HG03045 (cell line): ENCODE measurements at regions not wholly inside any gene's neighbourhood (a gene's known extent, or its start where the extent isn't known, plus 50 kb on each side); places are given as distances from the start of the nearest gene placed in this dataset.
A peak's percentile ranks its signal among the peaks of the same experiment; 100 is the strongest.
"Not testable (repeated sequence)": the region's sequence is repeated elsewhere in the genome, so short reads cannot be mapped to it uniquely, and the experiment has no call there.

Source experiments
- ATAC-seq: cut with Tn5 transposase; IDR thresholded peaks from one replicate; pipeline ENCODE4 v1.9.1; 2021; ENCODE audit warnings: mild to moderate bottlenecking, moderate library complexity; ENCODE audit not compliant: unreplicated experiment

DNA sequence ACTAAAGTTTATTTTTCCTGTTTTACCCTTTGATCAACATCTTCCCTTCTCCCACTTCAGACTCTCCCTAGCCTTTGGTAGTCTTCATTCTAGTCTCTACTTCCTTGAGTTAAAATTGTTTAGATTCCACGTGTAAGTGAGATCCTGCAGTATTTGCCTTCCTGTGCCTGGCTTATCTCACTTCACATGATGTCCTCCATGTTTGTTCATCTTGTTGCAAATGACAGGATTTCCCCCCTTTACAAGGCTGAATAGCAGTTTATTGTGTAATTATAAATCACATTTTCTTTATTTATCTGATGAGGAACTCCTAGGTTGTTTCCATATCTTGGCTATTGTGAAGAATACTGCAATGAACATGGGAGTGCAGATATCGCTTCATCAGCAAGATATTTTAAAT, 461.7 kb downstream of the CHSY3 start:
- no peak for ATAC-seq

GRCh38 chr5:130350131-130350530, 445.9 kb downstream of the CHSY3 start:
- no peak for ATAC-seq

GRCh38 chr5:130337179-130337888, 433.1 kb downstream of the CHSY3 start:
- ATAC-seq: no peak

- ATAC-seq: no peak
Observed at GRCh38 chr5:130335117-130335516, 430.9 kb downstream of the CHSY3 start.

DNA sequence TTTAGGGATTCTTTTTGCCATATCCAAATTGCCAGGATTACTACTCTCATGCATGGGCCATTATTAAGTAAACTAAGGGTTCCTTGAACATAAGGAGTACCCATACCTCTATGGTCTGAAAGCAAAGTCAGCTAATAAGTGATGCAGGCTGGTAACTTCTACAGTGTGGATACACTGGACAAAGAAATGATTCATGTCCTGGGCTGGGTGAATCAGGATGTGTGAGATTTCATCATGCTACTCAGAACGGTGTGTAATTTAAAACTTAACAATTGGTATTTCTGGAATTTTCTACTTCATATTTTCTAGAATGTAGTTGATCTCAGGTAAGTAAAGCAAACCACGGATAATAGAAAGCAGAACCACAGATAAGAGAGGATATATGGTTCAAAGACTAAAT, 428.8 kb downstream of the CHSY3 start:
- ATAC-seq: no peak

GRCh38 chr5:130331332-130331731, 427.1 kb downstream of the CHSY3 start:
- ATAC-seq: no peak

- ATAC-seq: no peak
Observed at GRCh38 chr5:130324953-130325671, 420.8 kb downstream of the CHSY3 start.

DNA sequence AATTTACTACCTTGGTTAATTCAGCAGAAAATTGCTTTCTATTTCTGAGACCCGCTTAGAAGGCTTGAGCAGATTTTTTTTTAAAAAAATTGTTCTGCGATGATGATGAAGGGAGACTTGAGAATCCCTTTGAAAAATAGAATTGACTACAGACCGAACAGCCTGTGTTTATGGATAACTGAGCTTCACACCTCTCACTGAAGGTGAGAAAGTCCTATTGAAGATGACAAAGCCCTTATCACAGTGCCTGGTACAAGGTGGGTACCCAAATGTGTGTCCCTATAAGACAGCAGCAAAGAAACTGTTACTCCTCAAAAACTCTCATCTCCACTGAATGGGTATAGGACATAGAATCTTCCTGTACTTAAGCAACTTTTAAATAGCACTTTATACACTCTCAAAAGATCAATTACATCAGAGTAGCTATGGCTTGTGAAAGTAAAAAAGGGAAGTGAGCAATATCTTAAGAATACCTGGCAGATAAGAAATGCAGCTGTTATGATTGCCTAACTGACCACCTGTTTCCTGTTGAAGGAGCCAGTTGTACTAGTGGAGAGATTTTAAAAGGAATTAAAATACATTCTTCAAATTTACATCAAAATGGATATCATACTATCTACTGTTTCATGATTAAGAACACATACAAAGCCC, 419.7 kb downstream of the CHSY3 start:
- peak; percentile 100 for ATAC-seq

DNA sequence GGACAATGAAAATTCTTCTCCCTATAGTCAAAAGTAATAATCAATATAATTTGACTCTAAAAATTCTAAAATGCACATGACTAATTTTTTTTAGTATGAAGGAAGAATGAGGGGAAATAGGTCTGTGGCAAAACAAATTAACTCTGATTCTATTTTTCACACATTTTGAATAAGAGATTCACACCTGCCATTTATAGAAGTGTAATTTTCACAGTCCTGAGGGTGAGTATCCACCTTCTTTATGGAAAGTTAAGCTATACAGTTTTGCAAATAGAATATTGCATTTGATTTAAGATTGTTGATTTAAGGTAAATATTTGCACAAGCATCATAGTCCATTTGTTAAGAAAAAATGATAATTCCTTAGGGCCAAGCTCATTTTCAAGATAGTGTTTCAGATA, 417.7 kb downstream of the CHSY3 start:
- ATAC-seq: no peak

GRCh38 chr5:130316971-130317680, 412.9 kb downstream of the CHSY3 start:
- no peak for ATAC-seq

DNA sequence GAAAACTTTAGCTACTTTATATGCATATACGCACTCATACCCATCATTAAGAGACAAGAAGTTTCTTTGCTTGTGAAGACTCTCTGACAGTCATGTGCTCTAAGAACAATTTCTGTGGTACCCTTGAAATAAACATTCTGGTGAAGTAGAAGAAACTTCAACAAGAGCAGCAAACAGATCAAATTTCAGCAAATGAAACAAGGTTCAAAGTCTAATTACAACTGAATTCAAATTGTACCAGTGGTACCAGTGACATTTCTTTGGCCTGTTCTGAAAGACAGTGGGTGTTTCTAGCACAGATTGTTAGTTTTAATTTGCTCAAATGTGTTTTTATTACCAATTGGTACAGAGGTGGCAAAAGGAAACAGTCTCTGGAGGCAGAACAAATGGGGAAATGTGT, 391.0 kb downstream of the CHSY3 start:
- ATAC-seq: no peak

DNA sequence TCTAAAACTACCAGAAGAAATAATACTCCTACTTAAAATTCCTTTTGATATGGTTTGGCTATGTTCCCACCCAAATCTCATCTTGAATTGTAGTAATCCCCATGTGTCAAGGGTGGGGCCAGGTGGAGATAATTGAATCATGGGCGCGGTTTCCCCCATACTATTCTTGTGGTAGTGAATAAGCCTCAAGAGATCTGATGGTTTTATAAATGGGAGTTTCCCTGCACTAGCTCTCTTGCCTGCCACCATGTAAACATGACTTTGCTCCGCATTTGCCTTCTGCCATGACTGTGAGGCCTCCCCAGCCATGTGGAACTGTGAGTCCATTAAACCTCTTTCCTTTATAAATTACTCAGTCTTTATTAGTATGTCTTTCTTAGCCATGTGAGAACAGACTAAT, 390.5 kb downstream of the CHSY3 start:
- ATAC-seq: not testable (repeated sequence)

- ATAC-seq: no peak
Observed at GRCh38 chr5:130290219-130290618, 386.0 kb downstream of the CHSY3 start.

GRCh38 chr5:130289132-130290088, 385.1 kb downstream of the CHSY3 start:
- ATAC-seq: no peak

DNA sequence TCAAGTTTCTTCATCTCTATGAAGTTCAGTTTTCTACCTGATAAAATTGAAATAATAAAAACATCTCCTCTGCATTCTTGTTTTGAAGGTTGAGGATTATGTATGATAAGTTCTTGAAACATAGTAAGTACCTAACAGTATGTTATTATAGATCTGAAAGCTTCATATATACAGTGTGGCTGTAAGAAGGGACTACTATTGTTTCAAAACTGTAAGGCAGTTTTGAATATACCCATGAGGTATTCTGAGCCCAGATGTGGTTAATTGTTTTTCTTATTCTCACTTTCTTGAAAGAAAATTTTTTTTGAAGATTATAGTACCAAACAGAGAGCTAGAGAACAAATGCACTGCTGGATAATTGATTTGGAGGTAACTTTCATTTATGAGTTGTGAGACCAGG, 383.2 kb downstream of the CHSY3 start:
- no peak for ATAC-seq

DNA sequence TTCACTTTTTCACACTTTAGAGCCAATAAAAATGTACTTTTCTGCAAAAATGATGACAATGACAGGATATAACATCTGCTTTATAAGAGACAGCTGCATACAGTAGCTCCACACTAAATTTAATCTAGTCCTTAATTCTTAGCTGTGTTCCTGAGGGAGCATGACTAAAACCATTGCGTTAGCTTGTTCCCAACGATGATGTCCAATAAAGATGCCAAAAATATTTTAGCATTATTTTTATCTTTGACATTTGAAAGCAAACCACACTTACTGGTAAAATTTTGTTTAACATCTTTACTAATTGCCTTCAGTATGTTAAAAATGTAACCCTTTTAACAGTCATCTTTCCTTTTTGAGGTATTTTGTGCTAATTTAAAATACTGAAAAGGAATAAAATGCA, 382.7 kb downstream of the CHSY3 start:
- no peak for ATAC-seq

DNA sequence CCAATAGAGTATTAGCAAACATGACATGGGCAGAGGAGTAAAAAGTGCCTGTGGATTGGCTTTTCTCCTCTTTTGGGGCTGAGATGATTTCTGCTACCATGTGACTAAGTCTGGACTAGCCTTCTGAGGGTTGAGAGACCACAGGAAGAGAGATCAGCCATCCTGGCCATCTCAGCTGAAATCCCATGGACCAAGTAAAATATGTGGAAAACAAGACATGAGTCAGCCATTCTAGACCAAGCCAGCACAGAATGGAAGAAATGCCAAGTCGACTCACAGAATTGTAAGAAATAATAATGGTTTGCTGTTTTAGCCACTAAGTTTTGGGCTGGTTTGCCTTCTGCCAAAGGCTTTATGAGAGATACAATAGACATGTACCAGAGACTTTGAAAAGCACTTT, 377.8 kb downstream of the CHSY3 start:
- ATAC-seq: no peak

GRCh38 chr5:130280528-130281217, 376.4 kb downstream of the CHSY3 start:
- ATAC-seq: no peak

DNA sequence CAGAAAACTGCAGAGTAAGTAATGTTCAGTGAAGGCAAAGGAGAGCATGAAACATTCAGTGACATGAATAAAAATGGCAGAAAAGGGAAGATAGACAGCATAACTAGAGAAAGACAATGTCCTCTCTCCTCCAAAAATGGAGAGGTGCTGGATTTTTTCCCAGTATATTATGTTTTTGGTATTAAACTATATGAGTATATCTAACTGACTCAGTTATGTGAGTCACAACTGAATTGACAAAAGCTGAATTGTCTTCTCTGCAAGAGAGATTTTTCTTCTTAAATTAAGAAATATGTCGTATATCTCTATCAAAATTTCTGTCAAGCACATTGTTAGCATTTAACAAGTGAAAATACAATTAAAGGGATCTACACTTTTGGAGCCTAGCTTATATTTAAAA, 375.1 kb downstream of the CHSY3 start:
- no peak for ATAC-seq

DNA sequence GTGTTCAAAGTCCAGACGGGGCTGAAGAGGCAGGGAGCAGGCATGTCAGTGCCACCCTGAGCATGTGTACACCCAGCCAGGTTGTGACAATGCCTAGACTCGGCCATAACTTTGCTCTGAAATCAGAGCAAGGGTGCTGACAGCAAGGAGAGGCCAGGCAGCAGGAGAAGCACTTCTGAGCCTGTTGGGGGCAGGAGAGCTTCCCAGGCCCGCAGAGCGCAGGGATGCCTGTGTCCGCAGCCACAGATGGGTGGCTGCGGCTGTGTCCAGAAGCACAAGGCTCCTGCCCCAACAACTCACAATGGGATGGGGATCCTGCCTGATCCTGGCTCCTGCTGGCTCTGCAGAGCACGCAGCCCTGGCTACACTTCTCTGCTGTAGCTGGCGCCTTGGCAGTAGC, 373.9 kb downstream of the CHSY3 start:
- ATAC-seq: no peak
